GM18861 (cell line): ENCODE measurements at regions not wholly inside any gene's neighbourhood (a gene's known extent, or its start where the extent isn't known, plus 50 kb on each side); places are given as distances from the start of the nearest gene placed in this dataset.

Experiments used
- ATAC-seq: cut with Tn5 transposase; IDR thresholded peaks from one replicate; pipeline ENCODE4 v1.9.1; 2021; ENCODE audit not compliant: unreplicated experiment

DNA sequence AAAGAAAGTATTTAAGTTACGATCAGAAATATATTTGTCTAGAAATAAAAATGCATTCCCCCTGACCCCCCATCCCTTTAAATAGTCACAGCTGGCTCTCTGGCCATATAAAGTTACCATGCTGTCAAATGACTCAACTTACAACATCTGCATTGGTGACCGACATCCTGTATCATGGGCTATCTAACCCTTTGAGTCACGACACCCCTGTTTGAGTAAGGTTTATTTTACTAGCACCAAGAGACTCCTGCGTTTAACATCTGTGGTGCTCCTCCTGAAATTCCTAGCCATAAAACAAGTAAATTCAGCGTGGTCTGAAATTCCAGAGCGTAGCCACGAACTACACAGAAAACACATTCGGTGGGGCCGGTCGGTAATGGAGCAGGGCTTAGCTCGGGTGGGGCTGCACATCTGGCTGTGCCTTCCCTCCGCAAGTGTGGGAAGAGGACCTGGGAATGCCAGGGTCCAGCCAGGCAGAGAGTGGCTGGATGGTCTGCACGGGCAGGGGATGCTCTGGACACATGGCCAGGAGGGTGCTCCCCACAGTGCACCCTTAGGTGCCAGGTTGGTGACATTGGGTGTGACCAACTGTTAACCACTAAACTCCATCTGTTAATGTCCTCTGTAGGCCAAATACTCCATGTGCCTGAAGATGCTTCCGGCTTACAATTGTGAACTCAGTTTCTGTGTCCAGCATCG is 53.0 kb upstream of the CLDN14 start:
- no peak for ATAC-seq

DNA sequence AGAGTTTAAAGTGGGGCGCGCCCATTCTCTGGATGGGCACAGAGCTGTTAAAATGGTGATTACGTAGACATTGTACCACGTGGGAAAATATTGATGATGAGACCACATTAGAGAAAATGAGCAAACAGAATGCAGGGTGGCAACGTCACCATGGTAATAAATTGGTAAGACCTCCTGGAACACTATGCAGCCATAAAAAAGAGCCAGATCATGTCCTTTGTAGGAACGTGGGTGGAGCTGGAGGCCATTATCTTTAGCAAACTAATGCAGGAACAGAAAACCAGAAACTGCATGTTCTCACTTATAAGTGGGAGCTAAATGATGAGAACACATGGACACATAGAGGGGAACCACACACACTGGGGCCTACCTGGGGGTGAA is 53.5 kb upstream of the CLDN14 start:
- no peak for ATAC-seq

DNA sequence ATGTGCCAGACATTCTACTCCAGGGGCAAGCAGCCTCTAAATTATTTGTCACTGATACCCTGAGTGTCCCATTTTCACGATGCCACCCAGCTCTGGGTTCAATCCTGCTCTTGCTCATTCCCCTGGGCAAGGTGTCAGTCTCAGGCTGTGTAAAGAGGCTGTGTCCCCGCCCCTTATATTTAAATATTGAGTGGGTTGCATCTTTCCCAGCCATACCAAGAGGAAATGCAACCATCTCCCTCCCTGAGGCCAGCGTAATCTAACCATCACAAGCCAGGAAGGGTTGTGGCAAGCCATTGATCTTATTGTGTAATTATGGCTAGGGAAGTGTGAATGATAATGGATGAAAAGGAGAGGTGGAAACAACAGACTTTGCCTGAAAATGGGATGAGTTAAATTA is 54.7 kb upstream of the CLDN14 start:
- no peak for ATAC-seq

- peak; percentile 72 for ATAC-seq
Measured at GRCh38 chr21:36535618-36536241, 55.8 kb upstream of the CLDN14 start.

DNA sequence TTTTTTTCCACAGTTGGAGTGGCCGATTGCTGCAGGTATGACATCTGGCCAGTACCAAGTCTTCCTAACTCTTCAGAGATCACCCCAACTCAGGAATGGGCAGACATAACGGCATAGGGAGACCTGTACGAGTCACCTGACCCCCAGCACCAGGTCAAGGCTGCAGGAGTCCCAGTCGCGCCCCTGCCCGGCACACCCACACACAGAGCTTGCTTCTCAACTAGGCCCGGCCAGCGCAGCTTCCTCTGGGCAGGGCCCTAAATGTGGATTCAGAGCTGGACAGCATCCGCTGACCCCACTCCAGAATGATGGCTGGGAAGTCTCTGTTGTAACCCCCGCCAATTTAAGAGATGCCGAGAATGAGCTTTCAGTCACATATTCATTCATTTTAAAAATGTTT is 58.8 kb upstream of the CLDN14 start:
- ATAC-seq, result no peak

- no peak for ATAC-seq
Measured at GRCh38 chr21:36539434-36540150, 59.7 kb upstream of the CLDN14 start.

DNA sequence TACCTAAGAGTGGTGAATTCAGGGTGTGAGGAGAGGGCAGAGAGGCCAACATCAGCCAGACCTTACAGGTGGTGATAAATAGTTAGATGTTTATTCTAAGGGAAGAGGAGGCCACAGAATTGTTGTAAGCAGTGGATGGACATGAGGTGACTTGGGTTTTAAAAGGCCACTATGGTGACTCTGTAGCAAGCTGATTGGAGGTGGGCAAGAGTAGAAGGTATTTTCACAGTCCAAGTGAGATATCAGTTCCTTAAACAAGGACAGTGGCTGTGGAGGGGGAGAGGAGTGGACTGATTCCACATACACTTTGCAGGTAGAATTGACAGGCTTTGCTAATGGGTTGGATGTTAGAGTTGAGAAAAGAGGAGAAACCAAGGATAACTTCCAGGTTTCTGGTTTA is 60.8 kb upstream of the CLDN14 start:
- no peak for ATAC-seq

DNA sequence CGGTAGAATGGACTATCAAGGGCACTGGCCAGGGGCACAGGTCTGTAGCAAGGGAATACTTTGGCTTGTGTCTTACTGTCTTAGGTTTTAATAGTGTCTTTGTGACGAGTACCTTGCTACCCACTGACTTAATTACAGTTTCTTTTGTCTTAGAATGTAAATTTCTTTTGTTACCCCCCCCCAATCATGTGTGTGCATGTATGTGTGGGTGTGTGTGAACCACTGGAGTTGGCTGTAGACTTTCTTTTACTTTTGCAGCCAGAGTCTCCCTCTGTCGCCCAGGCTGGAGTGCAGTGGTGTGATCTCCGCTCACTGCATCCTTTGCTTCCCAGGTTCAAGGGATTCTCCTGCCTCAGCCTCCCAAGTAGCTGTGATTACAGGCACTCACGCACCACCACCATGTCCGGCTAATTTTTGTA is 61.8 kb upstream of the CLDN14 start:
- ATAC-seq, result no peak

DNA sequence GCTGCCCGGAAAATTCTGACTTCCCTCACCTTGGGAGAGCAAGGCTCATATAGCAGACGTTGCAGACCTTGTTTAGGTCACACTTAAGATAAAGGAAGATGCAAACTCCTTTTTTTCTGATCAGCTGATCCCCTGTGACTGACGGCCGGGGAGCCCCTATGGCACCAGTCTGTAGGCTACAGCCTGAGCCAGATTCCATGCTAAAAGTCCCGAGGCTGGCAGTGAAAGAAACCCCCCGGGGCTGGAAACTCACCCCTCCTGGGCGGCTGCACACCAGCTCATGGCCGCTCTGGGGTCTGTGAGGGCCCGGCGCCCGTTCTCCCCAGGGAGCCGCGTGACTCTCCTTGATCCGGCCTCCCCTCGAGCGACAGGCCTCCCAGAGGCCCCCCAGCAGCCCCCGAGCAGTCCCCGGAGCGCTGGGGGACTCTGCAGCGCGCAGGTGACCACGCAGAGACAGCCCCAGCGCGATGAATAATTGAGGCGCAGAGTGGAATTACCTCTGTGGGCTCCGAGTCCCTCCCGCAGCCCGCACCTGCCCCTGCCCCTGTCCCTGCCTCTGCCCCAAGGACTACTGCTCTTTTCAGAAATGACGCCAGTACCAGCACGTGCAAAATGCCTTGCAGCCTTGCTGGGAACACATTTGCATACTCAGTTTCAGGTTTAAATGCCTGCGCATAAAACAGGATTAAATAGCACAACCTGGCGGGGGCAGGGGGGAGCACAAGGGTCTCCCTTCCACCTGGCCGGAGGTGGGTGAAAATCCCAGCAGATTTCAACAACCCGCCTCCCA is 62.6 kb upstream of the CLDN14 start:
- peak; percentile 58 for ATAC-seq

GRCh38 chr21:36543924-36544323 is 64.0 kb upstream of the CLDN14 start:
- ATAC-seq, result no peak

DNA sequence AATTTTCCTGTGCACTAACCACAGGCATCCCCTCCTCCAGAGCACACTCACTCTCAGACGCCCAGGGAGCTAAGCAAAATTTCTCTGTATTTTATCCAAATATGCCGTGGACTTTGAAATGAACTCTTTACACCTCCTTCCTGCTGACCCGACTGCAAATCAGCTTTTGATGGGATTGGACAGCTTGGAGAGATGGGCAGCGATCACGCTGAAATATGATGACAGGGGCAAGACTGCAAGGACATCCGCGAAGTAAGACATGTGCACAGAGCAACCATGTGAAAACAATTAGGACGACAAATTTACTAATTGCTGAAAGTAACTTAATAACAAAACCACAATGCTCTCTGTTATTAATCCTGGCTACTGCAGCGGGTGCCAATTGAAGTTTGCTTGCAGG is 64.6 kb upstream of the CLDN14 start:
- no peak for ATAC-seq

- ATAC-seq, result no peak
Measured at GRCh38 chr21:36545776-36546511, 66.0 kb upstream of the CLDN14 start.

DNA sequence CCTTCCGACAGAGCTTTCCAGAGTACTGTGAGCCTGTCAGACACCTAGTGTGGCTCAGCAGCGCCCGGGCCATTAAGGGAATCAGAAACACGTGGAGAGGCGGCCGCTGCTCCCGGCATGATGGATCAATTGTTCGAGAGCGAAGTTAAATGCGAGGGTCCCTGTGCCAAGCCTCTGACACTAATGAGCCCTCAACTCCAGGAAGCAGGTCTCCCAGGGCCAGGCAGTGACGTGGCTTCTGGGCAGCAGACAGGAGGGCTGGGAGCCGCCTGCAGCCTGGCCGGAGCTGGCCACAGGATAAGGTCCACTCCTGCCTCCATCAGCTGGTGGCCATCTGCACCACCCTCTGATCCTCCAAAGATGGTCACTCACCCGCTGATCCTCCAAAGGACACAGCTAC is 67.5 kb upstream of the CLDN14 start:
- no peak for ATAC-seq

DNA sequence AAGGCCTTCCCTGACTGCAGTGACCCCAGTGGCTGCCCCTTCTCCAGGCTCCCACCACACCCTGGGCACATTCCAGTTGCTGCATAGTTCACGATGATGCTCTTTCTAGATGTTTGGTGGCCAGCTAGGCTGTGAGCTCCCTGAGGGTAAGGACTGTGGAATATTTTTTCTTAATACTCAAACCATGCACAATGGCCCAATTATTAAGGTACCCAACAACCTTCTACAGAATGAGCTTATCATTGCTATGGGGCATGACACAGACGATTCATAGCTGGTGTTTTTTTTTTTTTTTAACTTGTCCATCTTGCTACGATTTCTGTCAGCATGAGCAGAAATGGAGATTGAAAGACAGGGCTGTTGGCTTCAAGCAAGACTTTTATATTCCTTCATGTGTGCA is 68.9 kb upstream of the CLDN14 start:
- ATAC-seq, result no peak

GRCh38 chr21:36549470-36549869 is 69.5 kb upstream of the CLDN14 start:
- no peak for ATAC-seq

GRCh38 chr21:36550761-36551160 is 70.8 kb upstream of the CLDN14 start:
- no peak for ATAC-seq

GRCh38 chr21:36551321-36551720 is 71.4 kb upstream of the CLDN14 start:
- ATAC-seq, result no peak

DNA sequence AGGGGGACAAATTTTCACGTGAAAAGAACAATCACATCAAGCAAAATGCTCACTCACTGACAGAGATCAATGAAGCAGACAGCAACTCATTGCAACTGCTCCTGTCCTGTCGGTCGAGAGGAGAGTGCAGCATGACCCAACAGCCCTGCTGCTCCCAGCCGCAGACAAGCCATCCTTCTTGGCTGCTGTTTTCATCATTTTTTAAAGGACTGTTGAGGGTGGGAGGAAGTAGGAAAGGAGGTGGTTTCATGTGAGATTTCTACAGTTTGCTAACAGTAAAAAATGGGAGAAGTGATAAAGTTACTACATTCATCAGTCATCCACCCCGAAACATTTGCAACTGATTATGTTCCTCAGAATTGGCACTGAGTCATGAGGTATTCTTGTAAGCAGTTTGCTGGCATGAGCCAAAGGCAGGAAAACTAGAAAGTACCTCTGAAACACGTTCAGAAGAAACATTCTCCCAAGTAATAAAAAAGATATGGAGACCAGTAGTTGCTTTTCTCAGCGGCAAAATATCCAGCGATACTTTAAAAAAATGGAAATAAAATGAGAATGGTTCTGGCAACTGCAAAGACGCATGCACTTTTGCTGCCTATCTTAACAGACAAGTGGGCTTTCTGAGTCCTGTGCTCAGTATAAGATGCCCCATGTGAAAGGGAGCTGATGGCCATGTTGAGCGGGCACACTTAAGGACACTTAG is 72.0 kb upstream of the CLDN14 start:
- ATAC-seq, result no peak

DNA sequence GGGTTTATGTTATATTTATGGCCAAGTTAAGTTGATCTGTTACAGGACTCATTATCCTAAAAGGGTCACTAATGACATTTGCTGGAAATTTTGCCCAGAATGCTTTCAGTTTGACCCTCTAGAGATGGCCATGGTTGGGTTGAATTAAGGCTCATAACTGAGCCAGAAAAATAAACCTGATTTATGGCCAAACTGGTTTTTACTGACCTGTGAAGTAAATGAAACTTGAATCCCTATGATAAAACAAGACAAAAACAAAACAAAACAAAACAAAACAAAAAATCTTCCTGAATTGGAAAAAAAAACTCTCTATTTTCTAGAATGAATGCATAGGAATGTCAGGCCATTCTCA is 72.5 kb upstream of the CLDN14 start:
- ATAC-seq, result no peak

- ATAC-seq, result no peak
Measured at GRCh38 chr21:36553406-36553805, 73.5 kb upstream of the CLDN14 start.
